ENCODE measurements at regions not wholly inside any gene's neighbourhood (a gene's known extent, or its start where the extent isn't known, plus 50 kb on each side); places are given as distances from the start of the nearest gene placed in this dataset.

- 0 to 70% (median 0%) methylated on average over 1 of the region's 1 CpG for WGBS, 3 donors
- Histone ChIP-seq H3K9me3 (no peaks in the 10 kb centered on the region), H3K36me3 (no peaks in the 10 kb centered on the region), H3K27ac (no peak overlapping the region), H3K27me3 (no peaks in the 10 kb centered on the region), H3K4me1 (ENCODE audit: insufficient read depth) (no peaks in the 10 kb centered on the region), H3K4me3 (no peak overlapping the region)
- TF ChIP-seq CTCF (IDR thresholded peaks at IDR 0.05) = no peak
- no peak for TF ChIP-seq EP300 (IDR thresholded peaks at IDR 0.05)
- TF ChIP-seq POLR2A (IDR thresholded peaks at IDR 0.05) = no peak
- no peak for DNase-seq
- intact Hi-C loops (cut with DNase I) = no loop called here
Measured at GRCh38 chr5:13357929-13358328, 586.6 kb downstream of the DNAH5 start.

- Histone ChIP-seq H3K27me3 (no peaks in the 10 kb centered on the region), H3K27ac (no peak overlapping the region), H3K36me3 (no peaks in the 10 kb centered on the region), H3K9me3 (no peaks in the 10 kb centered on the region), H3K4me3 (no peak overlapping the region), H3K4me1 (ENCODE audit: insufficient read depth) (no peaks in the 10 kb centered on the region)
- intact Hi-C loops (cut with DNase I) = no loop called here
- WGBS, 3 donors = 91 to 97% (median 94%) methylated on average over 3 of the region's 3 CpGs
- DNase-seq = no peak
- no peak for TF ChIP-seq CTCF (IDR thresholded peaks at IDR 0.05)
- TF ChIP-seq EP300 (IDR thresholded peaks at IDR 0.05) = no peak
- no peak for TF ChIP-seq POLR2A (IDR thresholded peaks at IDR 0.05)
Measured at GRCh38 chr5:13356226-13356625, 588.3 kb downstream of the DNAH5 start.

- Histone ChIP-seq H3K4me3 (no peak overlapping the region), H3K9me3 (no peaks in the 10 kb centered on the region), H3K4me1 (ENCODE audit: insufficient read depth) (no peaks in the 10 kb centered on the region), H3K27ac (no peak overlapping the region), H3K36me3 (no peaks in the 10 kb centered on the region), H3K27me3 (no peaks in the 10 kb centered on the region)
- TF ChIP-seq POLR2A (IDR thresholded peaks at IDR 0.05) = no peak
- WGBS, 3 donors = 38 to 61% (median 52%) methylated on average over 2 of the region's 2 CpGs
- intact Hi-C loops (cut with DNase I) = no loop called here
- no peak for DNase-seq
Measured at GRCh38 chr5:13354611-13355010, 589.9 kb downstream of the DNAH5 start.

- intact Hi-C loops (cut with DNase I) = no loop called here
- Histone ChIP-seq H3K27ac (no peak overlapping the region), H3K9me3 (no peaks in the 10 kb centered on the region), H3K4me1 (ENCODE audit: insufficient read depth) (no peaks in the 10 kb centered on the region), H3K27me3 (no peaks in the 10 kb centered on the region), H3K4me3 (no peak overlapping the region), H3K36me3 (no peaks in the 10 kb centered on the region)
- WGBS, 3 donors = 38 to 62% (median 55%) methylated on average over 2 of the region's 2 CpGs
- no peak for DNase-seq
- TF ChIP-seq POLR2A (IDR thresholded peaks at IDR 0.05) (no peak), CTCF (IDR thresholded peaks at IDR 0.05) (no peak), EP300 (IDR thresholded peaks at IDR 0.05) (no peak)
Measured at GRCh38 chr5:13350767-13351166, 593.7 kb downstream of the DNAH5 start.

GRCh38 chr5:13348568-13348967, 595.9 kb downstream of the DNAH5 start:
- WGBS, 3 donors = 75 to 89% (median 77%) methylated on average over 3 of the region's 3 CpGs
- intact Hi-C loops (cut with DNase I) = no loop called here
- no peak for DNase-seq
- no peak overlapping the region for H3K4me3 ChIP-seq
- no peaks in the 10 kb centered on the region for H3K27me3 ChIP-seq
- no peaks in the 10 kb centered on the region for H3K36me3 ChIP-seq
- H3K4me1 ChIP-seq (ENCODE audit: insufficient read depth) = no peaks in the 10 kb centered on the region
- no peak overlapping the region for H3K27ac ChIP-seq
- TF ChIP-seq EP300 (IDR thresholded peaks at IDR 0.05) = no peak
- TF ChIP-seq CTCF (IDR thresholded peaks at IDR 0.05) = no peak
- no peak for TF ChIP-seq POLR2A (IDR thresholded peaks at IDR 0.05)
- H3K9me3 ChIP-seq = no peaks in the 10 kb centered on the region
